SK-N-SH (cell line): ENCODE measurements at regions not wholly inside any gene's neighbourhood (a gene's known extent, or its start where the extent isn't known, plus 50 kb on each side); places are given as distances from the start of the nearest gene placed in this dataset.

ENCODE experiments used
- EP300 ChIP-seq, 2 experiments: IDR thresholded peaks; 2 replicates each; pipeline versions ENCODE4 v1.4.0 to v1.6.1; 2012; ENCODE audit warnings: borderline replicate concordance in 1 of 2, low read depth in 1 of 2, low read length in 1 of 2
- EZH2phosphoT487 ChIP-seq: fragments of 200-600 bp; sonication (generic); IDR thresholded peaks from 2 replicates; pipeline ENCODE4 v1.6.1; 2017; ENCODE audit warnings: low read depth, mixed run types, mild to moderate bottlenecking, antibody characterized with exemption, moderate library complexity, borderline replicate concordance
- GABPA ChIP-seq: IDR thresholded peaks from 2 replicates; pipeline ENCODE4 v1.4.0; 2012; ENCODE audit warnings: low read depth, mild to moderate bottlenecking
- IRF3 ChIP-seq: fragments of 150-350 bp; IDR thresholded peaks from 2 replicates; pipeline ENCODE4 v1.6.1; 2016; ENCODE audit warnings: mild to moderate bottlenecking, low read depth, low read length
- MAX ChIP-seq: IDR thresholded peaks from 2 replicates; pipeline ENCODE4 v1.4.0; 2012; ENCODE audit warnings: low read depth
- POLR2AphosphoS5 ChIP-seq: IDR thresholded peaks from 2 replicates; pipeline ENCODE4 v1.6.1; 2012; ENCODE audit warnings: low read depth, low read length
- REST ChIP-seq: IDR thresholded peaks from 2 replicates; pipeline ENCODE4 v1.6.1; 2012; ENCODE audit warnings: mild to moderate bottlenecking, low read depth, low read length, moderate library complexity
- RFX5 ChIP-seq: IDR thresholded peaks from 2 replicates; pipeline ENCODE4 v1.6.1; 2012; ENCODE audit warnings: mild to moderate bottlenecking, improper control_type of control experiment, low read length
- SMC3 ChIP-seq: IDR thresholded peaks from 2 replicates; pipeline ENCODE4 v1.6.1; 2012; ENCODE audit warnings: low read depth, low read length, improper control_type of control experiment
- TEAD4 ChIP-seq: IDR thresholded peaks from 2 replicates; pipeline ENCODE4 v1.4.0; 2012; ENCODE audit warnings: mild to moderate bottlenecking, borderline replicate concordance; ENCODE audit not compliant: insufficient read depth
- YY1 ChIP-seq: IDR thresholded peaks from 2 replicates; pipeline ENCODE4 v1.4.0; 2012; ENCODE audit warnings: low read depth, mild to moderate bottlenecking
- ZBTB33 ChIP-seq: IDR thresholded peaks from 2 replicates; pipeline ENCODE4 v1.4.0; 2012; ENCODE audit warnings: low read depth, borderline replicate concordance
- TF ChIP-seq, protein P1 (sequence below): fragments of 200-600 bp; sonication (generic); IDR thresholded peaks from 2 replicates; pipeline ENCODE4 v1.6.1; 2017; ENCODE audit warnings: antibody characterized with exemption, mild to moderate bottlenecking, moderate library complexity

DNA sequence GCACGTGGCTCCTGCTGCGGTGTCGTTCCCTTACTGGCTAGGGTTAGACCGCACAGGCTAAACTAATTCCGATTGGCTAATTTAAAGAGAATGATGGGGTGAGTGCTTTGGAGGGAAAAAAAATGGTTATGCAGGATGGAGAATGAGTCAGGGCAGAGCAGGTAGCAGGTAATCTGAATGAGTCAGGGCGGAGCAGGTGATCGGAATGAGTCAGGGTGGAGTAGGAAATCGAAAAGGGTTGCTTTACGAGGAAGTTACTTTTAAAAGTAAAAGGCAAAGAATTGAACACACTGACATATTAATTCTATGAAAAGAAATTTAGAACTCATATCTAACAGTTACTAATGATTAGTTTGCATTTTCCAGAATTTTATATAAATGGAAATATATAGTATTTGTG, 335.5 kb downstream of the FOXO1 start:
- TF ChIP-seq, protein P1, sequence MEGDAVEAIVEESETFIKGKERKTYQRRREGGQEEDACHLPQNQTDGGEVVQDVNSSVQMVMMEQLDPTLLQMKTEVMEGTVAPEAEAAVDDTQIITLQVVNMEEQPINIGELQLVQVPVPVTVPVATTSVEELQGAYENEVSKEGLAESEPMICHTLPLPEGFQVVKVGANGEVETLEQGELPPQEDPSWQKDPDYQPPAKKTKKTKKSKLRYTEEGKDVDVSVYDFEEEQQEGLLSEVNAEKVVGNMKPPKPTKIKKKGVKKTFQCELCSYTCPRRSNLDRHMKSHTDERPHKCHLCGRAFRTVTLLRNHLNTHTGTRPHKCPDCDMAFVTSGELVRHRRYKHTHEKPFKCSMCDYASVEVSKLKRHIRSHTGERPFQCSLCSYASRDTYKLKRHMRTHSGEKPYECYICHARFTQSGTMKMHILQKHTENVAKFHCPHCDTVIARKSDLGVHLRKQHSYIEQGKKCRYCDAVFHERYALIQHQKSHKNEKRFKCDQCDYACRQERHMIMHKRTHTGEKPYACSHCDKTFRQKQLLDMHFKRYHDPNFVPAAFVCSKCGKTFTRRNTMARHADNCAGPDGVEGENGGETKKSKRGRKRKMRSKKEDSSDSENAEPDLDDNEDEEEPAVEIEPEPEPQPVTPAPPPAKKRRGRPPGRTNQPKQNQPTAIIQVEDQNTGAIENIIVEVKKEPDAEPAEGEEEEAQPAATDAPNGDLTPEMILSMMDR, result no peak
- TF ChIP-seq EP300 (IDR thresholded peaks at IDR 0.05; ENCODE audit: borderline replicate concordance in 1 of 2, low read depth in 1 of 2, low read length in 1 of 2) (no peak), IRF3 (no peak), REST (no peak), TEAD4 (no peak), GABPA (no peak), RFX5 (no peak), SMC3 (no peak), POLR2AphosphoS5 (no peak), MAX (no peak), ZBTB33 (no peak), YY1 (no peak), EZH2phosphoT487 (no peak)
